CD4-positive, alpha-beta T cell treated with Interleukin-4 for 4 hours (primary cell): ENCODE measurements at regions not wholly inside any gene's neighbourhood (a gene's known extent, or its start where the extent isn't known, plus 50 kb on each side); places are given as distances from the start of the nearest gene placed in this dataset.
"Not testable (repeated sequence)": the region's sequence is repeated elsewhere in the genome, so short reads cannot be mapped to it uniquely, and the experiment has no call there.

Source experiments
- DNase-seq: peaks from one replicate; pipeline ENCODE4 v3.0.0-alpha.2; 2020

- DNase-seq, result no peak
Observed at GRCh38 chr3:674116-674515, 418.7 kb upstream of the CNTN6 start.

- no peak for DNase-seq
Observed at GRCh38 chr3:675846-676245, 417.0 kb upstream of the CNTN6 start.

GRCh38 chr3:683770-684169 is 409.1 kb upstream of the CNTN6 start:
- DNase-seq, result no peak

GRCh38 chr3:690770-691169 is 402.1 kb upstream of the CNTN6 start:
- no peak for DNase-seq

GRCh38 chr3:700514-700913 is 392.3 kb upstream of the CNTN6 start:
- DNase-seq, result no peak

- DNase-seq, result no peak
Observed at GRCh38 chr3:707041-707440, 385.8 kb upstream of the CNTN6 start.

- no peak for DNase-seq
Observed at GRCh38 chr3:713006-713621, 379.7 kb upstream of the CNTN6 start.

- DNase-seq, result no peak
Observed at GRCh38 chr3:713947-714620, 378.7 kb upstream of the CNTN6 start.

GRCh38 chr3:721086-721485 is 371.7 kb upstream of the CNTN6 start:
- DNase-seq, result no peak

- DNase-seq, result no peak
Observed at GRCh38 chr3:732326-732928, 360.4 kb upstream of the CNTN6 start.

- DNase-seq, result no peak
Observed at GRCh38 chr3:733313-733712, 359.5 kb upstream of the CNTN6 start.

GRCh38 chr3:757711-758110 is 335.1 kb upstream of the CNTN6 start:
- DNase-seq, result no peak

- DNase-seq, result no peak
Observed at GRCh38 chr3:759106-759505, 333.7 kb upstream of the CNTN6 start.

GRCh38 chr3:773433-773832 is 319.4 kb upstream of the CNTN6 start:
- not testable (repeated sequence) for DNase-seq

- no peak for DNase-seq
Observed at GRCh38 chr3:775178-775880, 317.5 kb upstream of the CNTN6 start.

GRCh38 chr3:780505-780904 is 312.3 kb upstream of the CNTN6 start:
- DNase-seq, result no peak

GRCh38 chr3:791442-791841 is 301.4 kb upstream of the CNTN6 start:
- no peak for DNase-seq

- DNase-seq, result no peak
Observed at GRCh38 chr3:792630-793029, 300.2 kb upstream of the CNTN6 start.

- DNase-seq, result no peak
Observed at GRCh38 chr3:804211-804610, 288.6 kb upstream of the CNTN6 start.

GRCh38 chr3:805326-805725 is 287.5 kb upstream of the CNTN6 start:
- DNase-seq, result no peak

- no peak for DNase-seq
Observed at GRCh38 chr3:806006-806405, 286.8 kb upstream of the CNTN6 start.

GRCh38 chr3:816605-817004 is 276.2 kb upstream of the CNTN6 start:
- DNase-seq, result no peak

- DNase-seq, result no peak
Observed at GRCh38 chr3:834679-835078, 258.1 kb upstream of the CNTN6 start.

- no peak for DNase-seq
Observed at GRCh38 chr3:835096-835495, 257.7 kb upstream of the CNTN6 start.
